ENCODE measurements at regions not wholly inside any gene's neighbourhood (a gene's known extent, or its start where the extent isn't known, plus 50 kb on each side); places are given as distances from the start of the nearest gene placed in this dataset.

DNA sequence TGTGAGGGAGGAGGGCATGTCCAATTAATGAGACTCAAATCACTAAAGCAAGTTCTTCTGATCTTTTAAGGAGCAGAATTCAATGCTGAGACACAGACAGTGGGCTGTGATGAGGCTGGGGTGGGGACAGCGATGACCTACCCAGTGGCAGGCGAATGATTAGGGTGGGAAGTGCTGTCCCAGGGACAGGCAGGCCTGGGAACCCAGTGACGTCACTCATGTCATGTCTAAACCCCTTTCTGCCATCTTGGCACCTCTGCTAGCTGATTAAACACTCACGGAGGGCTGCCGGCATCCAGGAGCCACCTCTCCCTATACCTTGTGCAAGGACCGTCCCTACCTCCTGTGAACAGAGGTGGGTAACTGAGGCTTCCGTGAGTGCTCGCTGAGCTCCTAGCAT lies 1235.2 kb downstream of the TBC1D22A start (continued):
- TF ChIP-seq, protein P1, sequence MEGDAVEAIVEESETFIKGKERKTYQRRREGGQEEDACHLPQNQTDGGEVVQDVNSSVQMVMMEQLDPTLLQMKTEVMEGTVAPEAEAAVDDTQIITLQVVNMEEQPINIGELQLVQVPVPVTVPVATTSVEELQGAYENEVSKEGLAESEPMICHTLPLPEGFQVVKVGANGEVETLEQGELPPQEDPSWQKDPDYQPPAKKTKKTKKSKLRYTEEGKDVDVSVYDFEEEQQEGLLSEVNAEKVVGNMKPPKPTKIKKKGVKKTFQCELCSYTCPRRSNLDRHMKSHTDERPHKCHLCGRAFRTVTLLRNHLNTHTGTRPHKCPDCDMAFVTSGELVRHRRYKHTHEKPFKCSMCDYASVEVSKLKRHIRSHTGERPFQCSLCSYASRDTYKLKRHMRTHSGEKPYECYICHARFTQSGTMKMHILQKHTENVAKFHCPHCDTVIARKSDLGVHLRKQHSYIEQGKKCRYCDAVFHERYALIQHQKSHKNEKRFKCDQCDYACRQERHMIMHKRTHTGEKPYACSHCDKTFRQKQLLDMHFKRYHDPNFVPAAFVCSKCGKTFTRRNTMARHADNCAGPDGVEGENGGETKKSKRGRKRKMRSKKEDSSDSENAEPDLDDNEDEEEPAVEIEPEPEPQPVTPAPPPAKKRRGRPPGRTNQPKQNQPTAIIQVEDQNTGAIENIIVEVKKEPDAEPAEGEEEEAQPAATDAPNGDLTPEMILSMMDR (conservative IDR thresholded peaks at IDR 0.05; ENCODE audit: low read depth in 2 of 2), result no peak
- TF ChIP-seq, protein P2, sequence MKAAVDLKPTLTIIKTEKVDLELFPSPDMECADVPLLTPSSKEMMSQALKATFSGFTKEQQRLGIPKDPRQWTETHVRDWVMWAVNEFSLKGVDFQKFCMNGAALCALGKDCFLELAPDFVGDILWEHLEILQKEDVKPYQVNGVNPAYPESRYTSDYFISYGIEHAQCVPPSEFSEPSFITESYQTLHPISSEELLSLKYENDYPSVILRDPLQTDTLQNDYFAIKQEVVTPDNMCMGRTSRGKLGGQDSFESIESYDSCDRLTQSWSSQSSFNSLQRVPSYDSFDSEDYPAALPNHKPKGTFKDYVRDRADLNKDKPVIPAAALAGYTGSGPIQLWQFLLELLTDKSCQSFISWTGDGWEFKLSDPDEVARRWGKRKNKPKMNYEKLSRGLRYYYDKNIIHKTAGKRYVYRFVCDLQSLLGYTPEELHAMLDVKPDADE (IDR thresholded peaks at IDR 0.05), result no peak
- TF ChIP-seq, protein P3, sequence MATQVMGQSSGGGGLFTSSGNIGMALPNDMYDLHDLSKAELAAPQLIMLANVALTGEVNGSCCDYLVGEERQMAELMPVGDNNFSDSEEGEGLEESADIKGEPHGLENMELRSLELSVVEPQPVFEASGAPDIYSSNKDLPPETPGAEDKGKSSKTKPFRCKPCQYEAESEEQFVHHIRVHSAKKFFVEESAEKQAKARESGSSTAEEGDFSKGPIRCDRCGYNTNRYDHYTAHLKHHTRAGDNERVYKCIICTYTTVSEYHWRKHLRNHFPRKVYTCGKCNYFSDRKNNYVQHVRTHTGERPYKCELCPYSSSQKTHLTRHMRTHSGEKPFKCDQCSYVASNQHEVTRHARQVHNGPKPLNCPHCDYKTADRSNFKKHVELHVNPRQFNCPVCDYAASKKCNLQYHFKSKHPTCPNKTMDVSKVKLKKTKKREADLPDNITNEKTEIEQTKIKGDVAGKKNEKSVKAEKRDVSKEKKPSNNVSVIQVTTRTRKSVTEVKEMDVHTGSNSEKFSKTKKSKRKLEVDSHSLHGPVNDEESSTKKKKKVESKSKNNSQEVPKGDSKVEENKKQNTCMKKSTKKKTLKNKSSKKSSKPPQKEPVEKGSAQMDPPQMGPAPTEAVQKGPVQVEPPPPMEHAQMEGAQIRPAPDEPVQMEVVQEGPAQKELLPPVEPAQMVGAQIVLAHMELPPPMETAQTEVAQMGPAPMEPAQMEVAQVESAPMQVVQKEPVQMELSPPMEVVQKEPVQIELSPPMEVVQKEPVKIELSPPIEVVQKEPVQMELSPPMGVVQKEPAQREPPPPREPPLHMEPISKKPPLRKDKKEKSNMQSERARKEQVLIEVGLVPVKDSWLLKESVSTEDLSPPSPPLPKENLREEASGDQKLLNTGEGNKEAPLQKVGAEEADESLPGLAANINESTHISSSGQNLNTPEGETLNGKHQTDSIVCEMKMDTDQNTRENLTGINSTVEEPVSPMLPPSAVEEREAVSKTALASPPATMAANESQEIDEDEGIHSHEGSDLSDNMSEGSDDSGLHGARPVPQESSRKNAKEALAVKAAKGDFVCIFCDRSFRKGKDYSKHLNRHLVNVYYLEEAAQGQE (IDR thresholded peaks at IDR 0.05; ENCODE audit: unreplicated experiment), result no peak
- TF ChIP-seq EZH2 (IDR thresholded peaks at IDR 0.05; ENCODE audit: low read depth, unreplicated experiment), result no peak
- no peak for TF ChIP-seq EZH2phosphoT487 (IDR thresholded peaks at IDR 0.05; ENCODE audit: unreplicated experiment)
- no peak for TF ChIP-seq ZNF114 (CRISPR knock-in tag; IDR thresholded peaks at IDR 0.05)
- TF ChIP-seq ZNF331 (CRISPR knock-in tag; IDR thresholded peaks at IDR 0.05; ENCODE audit: low read depth), result no peak

DNA sequence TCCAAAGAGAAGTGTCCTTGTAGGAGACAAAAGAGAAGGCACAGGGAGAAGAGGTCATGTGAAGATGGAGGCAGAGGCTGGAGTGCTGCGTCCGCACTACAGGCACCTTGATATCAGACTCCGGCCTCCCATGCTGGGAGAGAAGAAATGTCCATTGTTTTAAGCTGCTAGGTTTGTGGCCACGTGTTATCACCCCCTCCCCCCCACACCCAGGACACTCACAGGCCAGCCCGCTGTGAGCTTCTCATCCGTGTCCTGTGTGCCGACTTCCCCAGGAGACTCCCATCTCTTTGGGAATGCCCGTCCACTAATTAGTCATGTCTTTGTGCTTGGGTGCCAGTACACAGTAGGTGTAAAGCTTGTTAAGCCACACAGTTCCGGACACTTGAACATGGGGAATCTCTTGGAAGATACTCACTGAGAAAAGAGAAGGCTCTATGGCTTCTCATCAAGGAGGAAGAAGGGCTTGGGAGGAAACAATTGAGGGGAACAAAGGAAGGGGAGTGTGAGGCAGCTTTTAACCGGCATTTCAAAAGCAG lies 1234.7 kb downstream of the TBC1D22A start:
- Histone ChIP-seq H3F3A (replicated peaks; ENCODE audit: low read depth) (no peaks in the 10 kb centered on the region), H3K4me3 (no peak overlapping the region), H3K27me3 (ENCODE audit: insufficient read depth) (no peaks in the 10 kb centered on the region), H3K4me2 (no peak overlapping the region), H3K4me1 (ENCODE audit: insufficient read depth) (no peaks in the 10 kb centered on the region), H2AFZ (no peak overlapping the region), H3K27ac (ENCODE audit: low read depth) (no peak overlapping the region), H3K79me2 (replicated peaks; ENCODE audit: insufficient read depth) (no peaks in the 10 kb centered on the region), H3K36me3 (ENCODE audit: insufficient read depth) (no peaks in the 10 kb centered on the region; the same call in 1 of the 2 replicates), H4K20me1 (replicated peaks; ENCODE audit: insufficient read depth) (no peaks in the 10 kb centered on the region), H3K9me2 (ENCODE audit: insufficient read depth) (no peaks in the 10 kb centered on the region)
- DNase-seq (ENCODE audit: low spot score) (no peak), ATAC-seq (no peak)
- H3K4me1 Mint-ChIP-seq, result no peaks in the 10 kb centered on the region; the same call in 2 of the 3 replicates
- peaks cover 57% of the 10 kb centered on the region for H3K9me3 Mint-ChIP-seq
- peaks cover 4% of the 10 kb centered on the region for H3K27me3 Mint-ChIP-seq (ENCODE audit: insufficient read depth, low read depth, poor library complexity)
- no peak overlapping the region for H3K27ac Mint-ChIP-seq
- no peak overlapping the region for H3K4me3 Mint-ChIP-seq
- TF ChIP-seq, protein P1 (conservative IDR thresholded peaks at IDR 0.05; ENCODE audit: low read depth in 2 of 2), result no peak
- TF ChIP-seq JUNB (IDR thresholded peaks at IDR 0.05; ENCODE audit: unreplicated experiment) (no peak), ZNF331 (CRISPR knock-in tag; IDR thresholded peaks at IDR 0.05; ENCODE audit: low read depth) (no peak), EZH2 (IDR thresholded peaks at IDR 0.05; ENCODE audit: low read depth, unreplicated experiment) (no peak), POLR2AphosphoS5 (IDR thresholded peaks at IDR 0.05; ENCODE audit: low read depth) (no peak), CREB1 (CRISPR knock-in tag; IDR thresholded peaks at IDR 0.05; ENCODE audit: low read depth) (no peak), NANOG (IDR thresholded peaks at IDR 0.05; ENCODE audit: borderline replicate concordance) (no peak), ZNF114 (CRISPR knock-in tag; IDR thresholded peaks at IDR 0.05) (no peak), EZH2phosphoT487 (IDR thresholded peaks at IDR 0.05; ENCODE audit: unreplicated experiment) (no peak)
- TF ChIP-seq, protein P3 (IDR thresholded peaks at IDR 0.05; ENCODE audit: unreplicated experiment), result no peak
- TF ChIP-seq, protein P2 (IDR thresholded peaks at IDR 0.05), result no peak
- H3K36me3 Mint-ChIP-seq (ENCODE audit: low read depth), result no peaks in the 10 kb centered on the region; the same call in 2 of the 3 replicates

Data from GM23338 (cell line).